Stimulated activated naive CD4-positive, alpha-beta T cell (primary cell): ENCODE measurements at regions not wholly inside any gene's neighbourhood (a gene's known extent, or its start where the extent isn't known, plus 50 kb on each side); places are given as distances from the start of the nearest gene placed in this dataset.

Source experiments
- DNase-seq, 6 experiments: peaks; one replicate each; lab custom pipeline; 2025; lab: John Stamatoyannopoulos, UW

DNA sequence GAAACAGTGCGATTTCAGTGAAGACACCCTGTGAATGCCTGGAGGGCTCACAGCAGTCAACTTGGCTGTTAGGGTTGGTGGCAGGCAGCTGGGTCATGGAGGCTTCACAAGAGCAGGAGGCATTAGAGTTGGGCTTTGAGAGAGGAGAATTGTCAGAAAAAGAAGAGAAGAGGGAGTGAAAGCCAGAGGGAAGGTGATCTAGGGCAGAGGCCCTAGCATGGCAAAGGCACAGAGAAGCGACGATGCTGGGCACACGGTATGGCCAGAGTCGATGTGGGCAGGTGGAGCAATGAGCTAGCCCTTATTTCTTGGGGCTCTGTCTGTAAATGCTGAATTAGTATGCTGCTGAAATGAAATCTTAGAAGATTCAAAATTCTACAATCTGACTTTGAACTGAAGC lies 52.6 kb upstream of the OLFM4 start:
- no peak for DNase-seq

DNA sequence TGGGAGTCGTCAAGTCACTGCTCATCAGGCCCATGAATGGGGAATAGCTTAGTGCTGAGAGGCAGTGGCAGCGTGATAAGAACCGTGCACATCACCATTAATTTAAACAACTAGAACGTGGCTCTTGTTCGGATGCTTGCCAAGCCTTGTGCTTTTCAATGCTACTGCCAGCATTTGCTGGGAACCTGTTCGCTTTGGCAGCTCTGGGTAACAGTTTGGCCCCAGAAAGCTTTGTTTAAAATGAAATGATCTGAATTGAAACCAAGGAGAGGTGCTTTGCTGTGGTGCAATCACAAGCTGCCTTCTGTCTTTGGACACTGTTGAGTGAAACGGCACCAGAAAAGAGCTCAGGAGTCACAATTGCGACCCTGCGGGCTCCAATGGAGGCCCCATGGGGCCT lies 53.5 kb upstream of the OLFM4 start:
- no peak for DNase-seq

DNA sequence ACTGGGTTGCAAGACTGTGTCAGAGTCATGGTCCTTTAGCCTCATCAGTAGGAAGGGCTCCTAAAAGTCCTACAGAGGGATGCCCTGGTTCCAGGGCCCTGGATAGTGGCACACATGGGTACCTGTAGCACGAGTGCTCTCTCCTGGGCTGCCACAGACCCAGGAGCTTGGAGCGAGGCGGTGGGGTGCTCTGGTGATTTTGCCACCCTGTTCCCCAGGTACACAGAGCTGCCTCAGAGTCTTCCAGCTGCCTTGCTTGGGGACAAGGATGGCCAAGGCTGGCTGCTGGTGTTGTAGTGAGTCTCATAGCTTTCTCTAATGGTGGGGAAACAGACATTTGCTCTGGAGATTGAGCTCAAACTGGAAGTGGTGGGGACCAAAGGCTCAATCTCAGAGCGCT lies 53.9 kb upstream of the OLFM4 start:
- no peak for DNase-seq

DNA sequence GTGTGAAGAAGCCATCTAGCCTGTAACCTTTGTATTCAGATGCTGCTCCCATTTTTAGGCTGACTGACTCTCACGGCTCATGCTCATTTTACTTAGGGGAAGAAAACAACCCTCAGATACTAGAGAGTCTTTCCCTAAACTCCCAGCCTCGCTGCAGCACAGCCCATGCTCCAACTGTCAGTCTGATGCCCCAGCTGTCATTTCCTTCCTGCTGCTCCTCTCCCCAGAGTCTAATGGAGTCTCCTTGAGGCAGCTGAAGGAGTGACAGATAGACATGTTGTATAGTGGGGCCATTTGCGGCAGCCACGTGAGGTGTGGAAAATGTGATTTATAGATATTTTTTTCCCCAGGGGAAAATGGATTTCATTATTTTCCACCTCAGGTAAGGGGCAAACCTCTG lies 59.2 kb upstream of the OLFM4 start:
- DNase-seq: no peak

- DNase-seq: peak in 5 of 6 experiments; percentile 1 to 38 (median 30)
Measured at GRCh38 chr13:52968074-52968700, 60.4 kb upstream of the OLFM4 start.

GRCh38 chr13:52961987-52962386 lies 66.6 kb upstream of the OLFM4 start:
- no peak for DNase-seq

DNA sequence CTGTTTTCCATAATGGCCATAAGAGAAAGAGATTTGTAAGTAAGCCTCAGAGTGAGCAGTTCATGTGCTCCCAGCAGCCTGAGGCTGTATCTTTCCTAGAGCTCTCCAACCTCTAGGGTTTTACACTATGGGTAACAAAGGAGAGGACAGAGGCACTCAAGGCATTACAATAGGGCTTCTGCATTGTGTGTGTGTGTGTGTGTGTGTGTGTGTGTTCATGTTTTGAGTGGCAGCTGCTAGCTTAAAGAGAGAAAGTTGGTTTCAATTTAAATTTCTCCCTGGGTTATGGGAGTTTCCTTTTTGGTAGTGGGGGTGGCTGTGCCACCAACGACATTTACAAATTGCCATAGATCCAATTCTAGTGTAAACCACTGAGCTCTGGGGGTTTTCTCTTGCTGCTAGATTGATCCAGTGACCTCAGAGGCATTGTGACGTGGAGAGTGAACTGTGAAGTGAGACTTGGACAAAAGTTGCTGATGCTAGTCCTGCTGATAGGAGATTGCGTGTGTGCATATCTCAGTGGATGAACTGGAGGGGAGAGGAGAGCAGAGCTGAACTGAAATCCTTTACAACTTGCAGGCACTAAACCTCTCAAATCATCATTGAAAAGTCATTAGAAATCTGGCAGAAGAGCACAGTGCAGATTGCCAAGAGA lies 67.2 kb upstream of the OLFM4 start:
- no peak for DNase-seq

- DNase-seq: no peak
Measured at GRCh38 chr13:52955472-52955874, 73.1 kb upstream of the OLFM4 start.

DNA sequence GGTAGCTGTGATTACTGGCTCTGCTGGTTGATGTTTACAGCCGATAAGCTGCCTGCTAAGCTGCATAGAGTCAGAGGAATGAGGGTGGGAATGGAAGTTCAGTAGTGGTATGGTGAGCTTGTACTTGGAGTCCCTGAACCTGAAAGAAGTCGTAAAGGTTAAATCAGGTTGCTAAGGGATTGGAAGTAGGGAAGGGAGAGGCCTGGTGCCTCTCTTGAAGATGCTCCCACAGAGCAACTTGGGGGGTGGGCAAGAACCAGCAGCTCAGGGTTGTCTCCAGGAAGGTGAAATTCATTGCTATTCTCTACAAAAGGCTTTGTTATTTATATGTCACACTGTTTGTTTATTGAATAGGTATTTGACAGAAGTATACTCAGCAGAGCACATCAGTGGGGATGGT lies 73.8 kb upstream of the OLFM4 start:
- no peak for DNase-seq

DNA sequence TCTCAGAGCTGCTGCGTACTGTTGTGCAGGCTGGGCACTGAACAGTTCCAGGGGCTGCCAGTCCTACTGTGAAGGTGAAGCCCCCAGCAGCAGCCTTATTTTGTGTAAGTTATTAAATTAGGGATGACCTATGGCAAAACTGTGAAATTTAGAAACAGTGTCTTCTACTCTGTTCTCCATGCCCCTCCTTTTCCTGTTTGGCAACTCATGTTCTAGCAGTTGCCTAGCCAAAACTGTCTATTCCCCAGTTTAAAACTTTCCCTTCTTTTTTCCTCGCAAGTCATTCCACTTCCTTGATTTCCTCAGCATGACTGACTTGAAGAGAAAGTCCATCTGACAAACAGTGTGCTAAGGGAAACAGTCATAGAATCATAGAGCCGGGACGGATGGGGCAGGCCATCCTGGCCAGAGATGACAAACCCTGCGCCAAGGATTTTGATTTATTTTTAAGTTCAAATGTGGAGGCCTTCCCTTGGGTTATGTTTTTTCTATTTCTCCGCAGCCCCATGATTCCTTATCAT lies 78.1 kb upstream of the OLFM4 start:
- no peak for DNase-seq

DNA sequence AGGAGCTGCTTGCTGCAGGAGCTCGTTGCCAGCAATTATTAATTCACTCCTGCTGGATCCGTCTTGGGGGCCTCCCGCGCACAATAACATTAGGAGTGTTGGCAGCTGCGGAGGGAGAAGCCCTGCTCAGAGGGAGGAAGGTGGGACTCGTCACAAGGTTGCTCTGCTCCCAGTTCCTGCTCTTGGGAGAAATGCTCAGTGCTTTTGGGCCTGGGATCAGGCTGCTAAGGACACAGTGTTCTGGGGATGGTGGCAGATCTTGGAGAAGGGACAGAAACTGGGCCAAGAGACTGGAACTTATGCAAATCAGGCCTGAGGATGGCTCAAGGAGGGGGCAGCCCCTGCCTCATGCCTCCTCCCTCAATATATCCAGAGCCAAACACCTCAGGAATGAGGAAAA lies 78.9 kb upstream of the OLFM4 start:
- no peak for DNase-seq

- no peak for DNase-seq
Measured at GRCh38 chr13:52949044-52949443, 79.6 kb upstream of the OLFM4 start.

DNA sequence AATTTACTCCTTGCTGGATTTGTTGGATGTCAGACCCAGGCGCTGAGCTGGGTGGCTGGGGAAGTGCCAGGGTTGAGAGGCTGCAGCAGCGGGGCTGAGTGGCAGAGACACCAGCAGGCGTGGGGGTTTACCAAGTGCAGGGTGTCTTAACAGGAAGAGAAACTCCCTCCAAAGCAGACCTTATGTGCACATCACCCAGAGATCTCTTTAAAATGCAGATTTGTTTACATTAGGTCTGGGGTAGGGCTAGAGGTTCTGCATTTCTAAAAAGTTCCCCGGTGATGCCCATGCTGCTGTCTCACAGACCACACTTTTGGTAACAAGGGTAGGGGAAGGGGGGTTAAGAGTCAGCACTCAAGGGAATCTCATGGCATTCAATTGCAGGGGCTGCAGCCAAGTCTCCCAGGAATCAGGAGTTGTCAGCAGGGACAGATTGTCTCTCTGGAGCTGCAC lies 80.7 kb upstream of the OLFM4 start:
- DNase-seq: no peak

DNA sequence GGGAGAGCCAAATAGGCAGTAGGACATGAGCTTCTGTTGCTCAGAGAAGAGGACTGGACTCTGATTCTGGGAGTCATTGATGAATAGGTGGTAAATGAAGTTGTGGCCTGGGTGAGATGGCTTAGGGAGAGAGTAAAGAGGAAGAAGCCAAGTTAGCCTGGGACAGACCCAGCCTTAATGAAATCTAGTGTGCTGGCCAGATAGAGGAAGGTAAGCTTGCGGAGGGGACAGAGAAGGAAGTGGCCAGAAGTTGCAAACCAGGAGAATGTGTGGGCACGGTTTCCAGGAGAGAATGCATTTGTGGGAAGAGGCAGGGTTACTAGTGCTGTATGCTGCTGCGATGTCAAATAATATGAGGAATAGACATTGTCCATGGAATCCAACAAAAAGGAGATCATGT lies 83.3 kb upstream of the OLFM4 start:
- no peak for DNase-seq

DNA sequence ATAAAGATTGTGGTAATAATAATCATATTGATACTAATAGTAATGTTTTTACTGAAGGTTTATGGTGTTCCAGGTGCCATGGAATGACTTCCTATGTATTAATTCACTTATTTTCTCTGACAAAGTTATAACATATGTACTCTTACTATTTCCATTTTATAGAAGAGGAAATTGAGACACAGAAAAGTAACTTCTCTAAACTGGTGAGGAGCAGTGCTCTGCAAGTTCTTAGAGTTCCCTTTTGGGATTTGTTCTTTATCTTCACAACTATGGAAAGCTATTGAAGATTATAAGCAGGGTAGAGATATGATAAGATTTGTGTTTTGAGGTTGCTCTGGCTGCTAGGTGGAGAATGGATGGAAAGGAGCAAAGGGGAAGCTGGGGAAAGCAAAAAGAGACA lies 83.9 kb upstream of the OLFM4 start:
- no peak for DNase-seq

DNA sequence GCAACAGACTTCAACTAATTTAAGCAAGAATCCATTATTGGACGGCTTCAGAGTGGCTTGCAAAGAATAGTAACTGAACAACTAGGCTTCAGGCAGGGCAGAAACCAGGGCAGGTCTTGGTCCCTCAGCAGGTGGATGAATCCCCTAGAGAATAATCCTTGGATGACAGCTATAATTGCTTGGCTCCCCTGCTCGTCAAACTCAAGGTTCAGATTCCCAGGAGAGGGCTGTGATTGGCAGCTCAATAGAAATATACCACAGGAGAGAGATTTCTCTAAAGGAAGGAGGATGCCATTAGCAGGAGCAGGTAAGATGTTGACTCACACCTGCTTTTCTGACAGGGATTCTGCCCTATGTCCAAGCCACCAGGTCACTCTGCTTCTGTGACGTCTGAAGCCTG lies 89.6 kb upstream of the PCDH8 start:
- DNase-seq: no peak

DNA sequence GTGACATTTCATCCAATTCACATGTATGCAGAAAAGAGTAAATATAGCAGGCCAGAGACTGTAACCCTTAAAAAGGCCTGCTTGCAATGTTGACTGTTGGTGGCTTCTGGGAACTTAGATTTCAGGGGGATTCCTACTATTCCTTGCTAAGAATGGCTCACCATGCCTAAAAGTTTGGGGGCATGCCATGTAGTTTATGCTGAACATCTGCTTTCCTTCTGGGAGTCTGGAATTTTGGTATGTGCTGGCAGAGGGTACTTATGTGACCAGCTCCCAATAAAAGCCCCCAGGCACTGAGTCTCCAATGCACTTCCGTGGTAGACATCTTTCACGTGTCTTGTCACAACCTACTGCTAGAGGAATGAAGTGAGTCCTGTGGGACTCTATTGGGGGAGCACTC lies 88.4 kb upstream of the PCDH8 start:
- DNase-seq: no peak

DNA sequence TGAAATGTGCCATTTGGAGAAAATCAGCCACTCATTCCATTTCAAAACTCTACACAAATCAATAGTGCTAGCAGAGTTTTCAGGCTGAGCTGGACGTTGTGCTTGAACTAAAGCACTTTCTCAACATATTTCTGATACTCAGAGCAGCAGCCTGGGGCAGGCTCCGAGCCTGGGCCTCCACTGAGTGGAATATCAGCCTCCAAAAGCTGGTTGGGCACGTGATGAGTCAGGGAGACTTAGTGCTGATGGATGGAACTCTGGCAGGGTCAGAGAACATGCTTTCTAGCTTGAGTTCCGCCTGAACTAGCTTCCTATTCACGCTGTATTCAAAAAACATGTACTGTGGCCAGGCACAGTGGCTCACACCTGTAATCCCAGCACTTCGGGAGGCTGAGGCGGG lies 85.8 kb upstream of the PCDH8 start:
- no peak for DNase-seq

DNA sequence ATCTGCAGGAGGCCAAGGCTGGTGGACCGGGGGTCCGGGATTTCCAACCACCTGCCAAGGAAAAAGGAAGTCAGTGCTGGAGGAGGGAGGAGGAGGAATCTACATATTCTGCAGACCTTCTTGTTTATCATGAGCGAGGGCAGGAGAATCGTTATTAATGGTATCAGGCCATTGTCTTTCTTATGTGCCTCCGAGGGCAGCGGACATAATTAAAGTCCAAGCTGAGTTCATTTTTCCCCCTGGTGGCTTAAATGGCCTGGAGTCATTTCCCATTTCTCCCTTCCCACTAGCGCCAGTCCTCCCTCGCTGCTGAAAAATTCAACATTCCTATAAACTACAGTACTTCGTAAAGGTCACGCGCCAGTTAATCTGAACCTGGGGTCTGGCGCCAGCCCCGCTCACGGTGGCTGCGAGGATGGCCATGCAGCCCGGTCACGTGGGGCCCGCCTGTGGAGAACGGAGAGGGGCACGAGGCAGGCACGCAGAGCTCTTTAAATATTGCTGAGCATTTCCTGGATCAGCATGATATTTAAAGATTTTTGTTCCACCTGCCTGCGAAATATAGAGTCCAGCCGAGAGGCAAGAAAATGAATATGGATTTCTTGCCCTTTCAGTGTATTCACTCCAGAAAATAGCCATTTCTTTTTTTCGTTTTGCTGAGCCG lies 85.2 kb upstream of the PCDH8 start:
- DNase-seq: no peak

DNA sequence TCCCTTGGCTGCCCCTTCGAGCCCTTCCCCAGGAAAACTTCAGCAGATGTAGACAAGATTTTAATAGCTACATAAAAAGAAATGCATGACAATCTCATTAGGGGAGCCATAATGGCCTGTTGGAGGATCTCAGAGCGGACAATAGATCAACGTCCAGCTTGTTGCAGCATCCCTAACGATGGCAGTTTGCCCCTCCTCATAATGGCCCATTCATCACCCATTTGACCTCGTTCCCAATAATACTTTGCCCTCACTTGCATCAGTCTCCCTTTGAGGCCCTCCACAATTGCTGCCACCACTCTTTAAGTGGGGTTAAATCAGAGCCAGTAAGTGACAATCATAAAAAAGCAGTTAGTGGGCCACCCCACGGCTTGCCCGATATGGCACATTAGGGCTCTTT lies 84.7 kb upstream of the PCDH8 start:
- DNase-seq: no peak

GRCh38 chr13:52932649-52933048 lies 84.2 kb upstream of the PCDH8 start:
- DNase-seq: no peak

DNA sequence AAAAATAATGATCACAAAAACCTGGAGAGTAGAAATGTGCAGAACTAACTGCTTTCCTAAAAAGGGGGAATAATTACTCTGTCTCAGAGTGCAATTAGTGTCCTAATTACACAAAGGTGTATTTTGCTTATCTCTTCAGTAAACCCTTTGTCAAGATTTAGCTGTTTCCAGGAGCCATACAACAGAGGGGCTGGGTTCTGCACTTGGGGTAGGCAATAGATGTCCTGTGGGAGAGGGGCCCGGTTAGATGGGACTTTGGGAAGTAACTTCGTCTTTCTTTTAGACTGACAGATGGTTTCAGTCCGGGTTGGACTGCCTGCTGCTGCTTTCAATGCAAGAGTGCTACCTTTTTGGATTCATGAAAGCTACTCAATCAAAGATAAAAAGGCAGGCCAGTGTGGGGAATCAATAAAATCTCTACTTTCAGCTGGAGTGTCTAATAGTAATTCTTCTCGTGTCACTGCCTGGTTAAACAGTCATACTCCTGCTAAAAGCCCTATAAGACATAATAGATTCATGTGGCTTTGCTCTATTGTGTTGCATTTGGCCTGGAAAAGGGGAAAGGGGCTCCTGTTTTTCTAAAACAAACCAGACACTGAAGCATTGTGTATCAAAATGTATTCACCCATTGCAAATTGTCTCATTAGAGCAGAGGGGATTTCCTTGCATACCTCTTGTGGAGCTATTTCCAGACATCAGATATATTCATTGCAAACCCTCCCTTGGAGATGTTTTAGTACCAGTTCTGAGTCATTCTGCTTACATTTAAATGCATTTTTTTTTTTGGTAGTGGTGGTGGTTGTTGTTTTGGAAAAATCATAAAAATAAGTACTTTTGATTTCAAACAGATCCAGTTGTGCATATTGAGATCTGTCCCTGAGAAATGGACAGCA lies 83.3 kb upstream of the PCDH8 start:
- DNase-seq: no peak
